ENCODE measurements at regions not wholly inside any gene's neighbourhood (a gene's known extent, or its start where the extent isn't known, plus 50 kb on each side); places are given as distances from the start of the nearest gene placed in this dataset.
"Not testable (repeated sequence)": the region's sequence is repeated elsewhere in the genome, so short reads cannot be mapped to it uniquely, and the experiment has no call there.

GRCh38 chr7:93725954-93726353, 151.4 kb upstream of the CALCR start:
- H3K4me3 ChIP-seq (ENCODE audit: low read depth, low read length), result no peak overlapping the region
- no peak for TF ChIP-seq CTCF (IDR thresholded peaks at IDR 0.05; ENCODE audit: low read depth, low read length, missing control alignments)
- DNase-seq (ENCODE audit: low read depth), result no peak

GRCh38 chr7:93723424-93724124, 149.1 kb upstream of the CALCR start:
- H3K4me3 ChIP-seq (ENCODE audit: low read depth, low read length), result no peak overlapping the region
- no peak for TF ChIP-seq CTCF (IDR thresholded peaks at IDR 0.05; ENCODE audit: low read depth, low read length, missing control alignments)
- DNase-seq (ENCODE audit: low read depth), result no peak

- DNase-seq (ENCODE audit: low read depth), result no peak
- no peak for TF ChIP-seq CTCF (IDR thresholded peaks at IDR 0.05; ENCODE audit: low read depth, low read length, missing control alignments)
- no peak overlapping the region for H3K4me3 ChIP-seq (ENCODE audit: low read depth, low read length)
These were observed 145.6 kb upstream of the CALCR start for GRCh38 chr7:93720106-93720505.

- no peak for TF ChIP-seq CTCF (IDR thresholded peaks at IDR 0.05; ENCODE audit: low read depth, low read length, missing control alignments)
- no peak for DNase-seq (ENCODE audit: low read depth)
- no peak overlapping the region for H3K4me3 ChIP-seq (ENCODE audit: low read depth, low read length)
These were observed 145.0 kb upstream of the CALCR start for GRCh38 chr7:93719546-93719945.

GRCh38 chr7:93717217-93717900, 142.8 kb upstream of the CALCR start:
- no peak for DNase-seq (ENCODE audit: low read depth)
- no peak overlapping the region for H3K4me3 ChIP-seq (ENCODE audit: low read depth, low read length)
- no peak for TF ChIP-seq CTCF (IDR thresholded peaks at IDR 0.05; ENCODE audit: low read depth, low read length, missing control alignments)

GRCh38 chr7:93715234-93715633, 140.7 kb upstream of the CALCR start:
- no peak overlapping the region for H3K4me3 ChIP-seq (ENCODE audit: low read depth, low read length)
- peak; percentile 4 for DNase-seq (ENCODE audit: low read depth)
- peak; percentile 65 for TF ChIP-seq CTCF (IDR thresholded peaks at IDR 0.05; ENCODE audit: low read depth, low read length, missing control alignments)

- no peak for DNase-seq (ENCODE audit: low read depth)
- no peak overlapping the region for H3K4me3 ChIP-seq (ENCODE audit: low read depth, low read length)
- no peak for TF ChIP-seq CTCF (IDR thresholded peaks at IDR 0.05; ENCODE audit: low read depth, low read length, missing control alignments)
These were observed 137.4 kb upstream of the CALCR start for GRCh38 chr7:93711926-93712325.

GRCh38 chr7:93708255-93708654, 133.7 kb upstream of the CALCR start:
- H3K4me3 ChIP-seq (ENCODE audit: low read depth, low read length); DNase-seq (ENCODE audit: low read depth): not testable (repeated sequence)

Measured in GM12864 (cell line).